ENCODE measurements at regions not wholly inside any gene's neighbourhood (a gene's known extent, or its start where the extent isn't known, plus 50 kb on each side); places are given as distances from the start of the nearest gene placed in this dataset.

- BruUV-seq (replicated peaks), result no TSS peak
- ATAC-seq, result no peak
- POLR2A ChIA-PET, result no interaction called here
- Histone ChIP-seq H3K9me3 (ENCODE audit: control insufficient read depth in 1 of 2, insufficient read depth in 1 of 2, low read depth in 1 of 2, low read length in 2 of 2) (no peaks in the 10 kb centered on the region), H3K36me3 (ENCODE audit: control insufficient read depth in 1 of 2, insufficient read depth in 2 of 2, low read length in 2 of 2) (no peaks in the 10 kb centered on the region), H2AFZ (ENCODE audit: low read depth, low read length, poor library complexity, severe bottlenecking) (no peak overlapping the region), H4K20me1 (ENCODE audit: insufficient read depth) (no peaks in the 10 kb centered on the region), H3K9ac (ENCODE audit: low read length) (no peak overlapping the region), H3K4me1 (ENCODE audit: control insufficient read depth in 1 of 2, insufficient read depth in 2 of 2, low read length in 2 of 2) (no peaks in the 10 kb centered on the region), H3K27ac (ENCODE audit: low read depth, low read length) (no peak overlapping the region), H3K4me3 (replicated peaks in 1 of 2; ENCODE audit: low read depth in 1 of 2, low read length in 2 of 2) (no peak overlapping the region), H3K4me2 (ENCODE audit: low read length) (no peak overlapping the region), H3K27me3 (ENCODE audit: insufficient read depth, low read length) (peaks cover 28% of the 10 kb centered on the region), H3K79me2 (ENCODE audit: insufficient read depth, low read length) (no peaks in the 10 kb centered on the region), H3K9me2 (ENCODE audit: insufficient read depth) (no peaks in the 10 kb centered on the region)
- TF ChIP-seq ATF3 (IDR thresholded peaks at IDR 0.05) (no peak), JUND (IDR thresholded peaks at IDR 0.05) (no peak), REST (IDR thresholded peaks at IDR 0.05; ENCODE audit: low read depth) (no peak), CBX3 (IDR thresholded peaks at IDR 0.05; ENCODE audit: low read depth) (no peak), YY1 (IDR thresholded peaks at IDR 0.05; ENCODE audit: extremely low read depth, insufficient replicate concordance, low read depth, low read length) (no peak), SRF (IDR thresholded peaks at IDR 0.05; ENCODE audit: low read depth) (no peak), POLR2AphosphoS5 (IDR thresholded peaks at IDR 0.05; ENCODE audit: low read depth, low read length) (no peak), EGR1 (IDR thresholded peaks at IDR 0.05; ENCODE audit: low read depth) (no peak), ZFX (IDR thresholded peaks at IDR 0.05) (no peak), ZNF274 (IDR thresholded peaks at IDR 0.05; ENCODE audit: low read depth, low read length) (no peak), ZBTB33 (IDR thresholded peaks at IDR 0.05; ENCODE audit: extremely low read depth, insufficient replicate concordance, low read length) (no peak), ELF1 (IDR thresholded peaks at IDR 0.05; ENCODE audit: borderline replicate concordance, low read depth) (no peak), SP1 (IDR thresholded peaks at IDR 0.05; ENCODE audit: low read depth) (no peak), RAD21 (IDR thresholded peaks at IDR 0.05; ENCODE audit: low read depth) (no peak), EZH2 (IDR thresholded peaks at IDR 0.05) (no peak), TCF7L2 (IDR thresholded peaks at IDR 0.05; ENCODE audit: borderline replicate concordance, extremely low read depth, insufficient read depth, insufficient read length) (no peak), EZH2phosphoT487 (IDR thresholded peaks at IDR 0.05; ENCODE audit: borderline replicate concordance) (no peak), CEBPB (IDR thresholded peaks at IDR 0.05; ENCODE audit: low read depth) (no peak), MAX (IDR thresholded peaks at IDR 0.05) (no peak), SIN3A (IDR thresholded peaks at IDR 0.05; ENCODE audit: low read depth) (no peak)
- DNase-seq (ENCODE audit: low read depth, low spot score), result no peak
- CTCF ChIA-PET, result no interaction called here
- intact Hi-C loops (cut with micrococcal nuclease), result no loop called here
- RAD21 ChIA-PET (ENCODE audit: low non-redundant PET in 1 of 2, low total read pairs in 2 of 2, uncharacterized antibody in 2 of 2, unreplicated experiment in 2 of 2), result no interaction called here
These were observed 141.0 kb upstream of the TMTC4 start for GRCh38 chr13:100815476-100816046.

All from HCT116 (cell line).